Right cardiac atrium (tissue), 5 donors: ENCODE measurements at regions not wholly inside any gene's neighbourhood (a gene's known extent, or its start where the extent isn't known, plus 50 kb on each side); places are given as distances from the start of the nearest gene placed in this dataset.

Experiments
- ATAC-seq, 2 donors: fragments of 200-7000 bp; cut with Tn5 transposase; one replicate each; pipeline versions ENCODE4 v1.8.0 to v1.9.1; 2020; ENCODE audit warnings: moderate library complexity in 2 of 2, mild to moderate bottlenecking in 1 of 2
- DNase-seq, 3 donors: peaks; one replicate each; pipeline ENCODE4 v3.0.0-alpha.2; 2020
- H3K27ac ChIP-seq: one replicate; pipeline ENCODE4 v1.5.1; 2013; ENCODE audit warnings: mild to moderate bottlenecking, low read length, control low read depth, moderate library complexity
- H3K27me3 ChIP-seq: one replicate; pipeline ENCODE4 v1.6.1; 2013; ENCODE audit not compliant: control insufficient read depth, insufficient read depth
- H3K4me1 ChIP-seq: one replicate; pipeline ENCODE4 v1.6.1; 2013; ENCODE audit warnings: low read length; ENCODE audit not compliant: control insufficient read depth, insufficient read depth
- H3K4me3 ChIP-seq: one replicate; pipeline ENCODE4 v1.5.1; 2013; ENCODE audit warnings: low read length, control low read depth
- H3K9me3 ChIP-seq: one replicate; pipeline ENCODE4 v1.6.1; 2013; ENCODE audit warnings: low read length; ENCODE audit not compliant: control insufficient read depth
- WGBS: extraction: QIAGEN DNeasy Blood & Tissue Kit; methylation state at CpG from one replicate; pipeline ENCODE4 v1.1.7; 2013; 5-methylcytosine and 5-hydroxymethylcytosine counted together
- intact Hi-C, 4 donors: fragments of 100-400 bp; cut with DNase I; formaldehyde crosslinking; loops; one replicate each; pipeline versions ENCODE4 v1.11.0 to v1.14.0; 2022 to 2023
- donor health status: healthy with polysubstance abuse.
- donor health status: DM: no; HTN: yes; CAD: no.
- donor health status: DM: no; HTN: no; CAD: no.
- donor health status: DM: no; HTN: yes; CAD: no; lungs with severe emphysema.
- donor health status: DM: yes; HTN: yes; CAD: no.

- H3K9me3 ChIP-seq: no peaks in the 10 kb centered on the region
- H3K4me3 ChIP-seq: no peak overlapping the region
- H3K27ac ChIP-seq: no peak overlapping the region
- H3K4me1 ChIP-seq: no peaks in the 10 kb centered on the region
- ATAC-seq (no peak), DNase-seq (no peak)
- WGBS: 57% methylated on average over 3 of the region's 3 CpGs
- no peaks in the 10 kb centered on the region for H3K27me3 ChIP-seq
- intact Hi-C loops: no loop called here
Measured at GRCh38 chr5:50929174-50929573, 262.7 kb downstream of the PARP8 start.

- intact Hi-C loops: no loop called here
- WGBS: 69% methylated on average over 2 of the region's 2 CpGs
- H3K27me3 ChIP-seq: no peaks in the 10 kb centered on the region
Measured at GRCh38 chr5:50934343-50934742, 267.9 kb downstream of the PARP8 start.

GRCh38 chr5:50945139-50945538, 278.7 kb downstream of the PARP8 start:
- WGBS: 91% methylated on average over 2 of the region's 2 CpGs
- H3K9me3 ChIP-seq: no peaks in the 10 kb centered on the region
- H3K4me1 ChIP-seq: no peaks in the 10 kb centered on the region
- intact Hi-C loops: no loop called here
- no peak for ATAC-seq
- DNase-seq: no peak
- H3K27ac ChIP-seq: no peak overlapping the region
- H3K4me3 ChIP-seq: no peak overlapping the region
- H3K27me3 ChIP-seq: no peaks in the 10 kb centered on the region

More at GRCh38 chr5:50934343-50934742, 267.9 kb downstream of the PARP8 start:
- Histone ChIP-seq H3K4me3 (no peak overlapping the region), H3K4me1 (no peaks in the 10 kb centered on the region), H3K27ac (no peak overlapping the region), H3K9me3 (no peaks in the 10 kb centered on the region)
- no peak for ATAC-seq
- DNase-seq: no peak

GRCh38 chr5:50947906-50948683, 281.7 kb downstream of the PARP8 start:
- intact Hi-C loops: no loop called here
- Histone ChIP-seq H3K27ac (no peak overlapping the region), H3K9me3 (no peaks in the 10 kb centered on the region), H3K4me1 (no peaks in the 10 kb centered on the region), H3K27me3 (no peaks in the 10 kb centered on the region), H3K4me3 (no peak overlapping the region)
- 63% methylated on average over 6 of the region's 6 CpGs for WGBS
- no peak for DNase-seq
- no peak for ATAC-seq

- WGBS: 93% methylated on average over 1 of the region's 1 CpG
- DNase-seq (no peak), ATAC-seq (no peak)
- Histone ChIP-seq H3K4me1 (no peaks in the 10 kb centered on the region), H3K4me3 (no peak overlapping the region), H3K27me3 (no peaks in the 10 kb centered on the region), H3K9me3 (no peaks in the 10 kb centered on the region), H3K27ac (no peak overlapping the region)
- intact Hi-C loops: loop anchor here in 1 of 4 donors (10.0 kb wide), 1 partner anchor 1702 kb away; no protein-coding TSS in a partner anchor
Measured at GRCh38 chr5:50953290-50953689, 286.9 kb downstream of the PARP8 start.

GRCh38 chr5:50958852-50959457, 292.5 kb downstream of the PARP8 start:
- no peak overlapping the region for H3K27ac ChIP-seq
- WGBS: 26% methylated on average over 5 of the region's 5 CpGs
- no peaks in the 10 kb centered on the region for H3K27me3 ChIP-seq
- no peak for ATAC-seq
- H3K4me3 ChIP-seq: no peak overlapping the region
- intact Hi-C loops: loop anchor here in 3 of 4 donors (5.0 to 10.0 kb wide), 2 partner anchors 1696 to 1698 kb away; no protein-coding TSS in a partner anchor
- H3K9me3 ChIP-seq: no peaks in the 10 kb centered on the region
- no peaks in the 10 kb centered on the region for H3K4me1 ChIP-seq
- no peak for DNase-seq

- Histone ChIP-seq H3K4me3 (peak overlapping the region; percentile 49), H3K27ac (no peak overlapping the region), H3K4me1 (no peaks in the 10 kb centered on the region), H3K27me3 (no peaks in the 10 kb centered on the region), H3K9me3 (no peaks in the 10 kb centered on the region)
- WGBS: 1% methylated on average over 44 of the region's 44 CpGs
- DNase-seq: peak; percentile 49 to 82 (median 73)
- peak; percentile 76 to 86 for ATAC-seq
- intact Hi-C loops: loop anchor here in 3 of 4 donors (5.0 to 10.0 kb wide), 3 partner anchors 1042 to 1694 kb away; no protein-coding TSS in a partner anchor
Measured at GRCh38 chr5:50962934-50963872, 296.8 kb downstream of the PARP8 start.

GRCh38 chr5:50963971-50964745, 297.7 kb downstream of the PARP8 start:
- H3K4me3 ChIP-seq: peak overlapping the region; percentile 49
- no peak for DNase-seq

GRCh38 chr5:50964746-50965653, 298.6 kb downstream of the PARP8 start:
- H3K4me3 ChIP-seq: peak overlapping the region; percentile 49
- no peaks in the 10 kb centered on the region for H3K27me3 ChIP-seq
- WGBS: 50% methylated on average over 15 of the region's 15 CpGs

More at GRCh38 chr5:50963971-50964745, 297.7 kb downstream of the PARP8 start:
- H3K9me3 ChIP-seq: no peaks in the 10 kb centered on the region
- no peaks in the 10 kb centered on the region for H3K4me1 ChIP-seq
- WGBS: 11% methylated on average over 33 of the region's 33 CpGs
- H3K27me3 ChIP-seq: no peaks in the 10 kb centered on the region
- peak in 1 of 2 donors; percentile 16 for ATAC-seq
- H3K27ac ChIP-seq: no peak overlapping the region
- intact Hi-C loops: loop anchor here in 3 of 4 donors (5.0 to 10.0 kb wide), 3 partner anchors 1041 to 1693 kb away; no protein-coding TSS in a partner anchor

More at GRCh38 chr5:50964746-50965653, 298.6 kb downstream of the PARP8 start:
- DNase-seq (no peak), ATAC-seq (no peak)
- intact Hi-C loops: loop anchor here in 3 of 4 donors (5.0 to 10.0 kb wide), 3 partner anchors 1040 to 1692 kb away; no protein-coding TSS in a partner anchor
- no peaks in the 10 kb centered on the region for H3K9me3 ChIP-seq
- no peak overlapping the region for H3K27ac ChIP-seq
- H3K4me1 ChIP-seq: no peaks in the 10 kb centered on the region
